Hematopoietic multipotent progenitor cell treated with erythropoietin and hydrocortisone succinate and interleukin-3 and kit ligand, for 4 days (in vitro differentiated cells): ENCODE measurements at regions not wholly inside any gene's neighbourhood (a gene's known extent, or its start where the extent isn't known, plus 50 kb on each side); places are given as distances from the start of the nearest gene placed in this dataset.
A peak's percentile ranks its signal among the peaks of the same experiment; 100 is the strongest.

Source experiments
- DNase-seq: peaks from one replicate; pipeline ENCODE4 v3.0.0-alpha.2; 2015

GRCh38 chr1:195617106-195617505 is 991.1 kb downstream of the KCNT2 start:
- no peak for DNase-seq

GRCh38 chr1:195608883-195609282 is 999.4 kb downstream of the KCNT2 start:
- no peak for DNase-seq

GRCh38 chr1:195606483-195606882 is 1001.8 kb downstream of the KCNT2 start:
- no peak for DNase-seq

GRCh38 chr1:195604287-195604686 is 1004.0 kb downstream of the KCNT2 start:
- no peak for DNase-seq

- no peak for DNase-seq
Measured at GRCh38 chr1:195597891-195598290, 1010.3 kb downstream of the KCNT2 start.

GRCh38 chr1:195594773-195595172 is 1013.5 kb downstream of the KCNT2 start:
- no peak for DNase-seq

GRCh38 chr1:195594322-195594721 is 1013.9 kb downstream of the KCNT2 start:
- no peak for DNase-seq

- no peak for DNase-seq
Measured at GRCh38 chr1:195591917-195592672, 1016.1 kb downstream of the KCNT2 start.

GRCh38 chr1:195590649-195591048 is 1017.6 kb downstream of the KCNT2 start:
- DNase-seq: no peak

- DNase-seq: no peak
Measured at GRCh38 chr1:195584870-195585624, 1023.2 kb downstream of the KCNT2 start.

GRCh38 chr1:195580988-195581387 is 1027.3 kb downstream of the KCNT2 start:
- peak; percentile 3 for DNase-seq

- DNase-seq: no peak
Measured at GRCh38 chr1:195577748-195578147, 1030.5 kb downstream of the KCNT2 start.

- no peak for DNase-seq
Measured at GRCh38 chr1:195576641-195577040, 1031.6 kb downstream of the KCNT2 start.

- DNase-seq: no peak
Measured at GRCh38 chr1:195574511-195574910, 1033.7 kb downstream of the KCNT2 start.

- no peak for DNase-seq
Measured at GRCh38 chr1:195569934-195570333, 1038.3 kb downstream of the KCNT2 start.

- no peak for DNase-seq
Measured at GRCh38 chr1:195568389-195568788, 1039.9 kb downstream of the KCNT2 start.

- no peak for DNase-seq
Measured at GRCh38 chr1:195562074-195562473, 1046.2 kb downstream of the KCNT2 start.

- no peak for DNase-seq
Measured at GRCh38 chr1:195550071-195550862, 1058.0 kb downstream of the KCNT2 start.

GRCh38 chr1:195530961-195531360 is 1077.3 kb downstream of the KCNT2 start:
- DNase-seq: no peak

- DNase-seq: no peak
Measured at GRCh38 chr1:195529881-195530280, 1078.4 kb downstream of the KCNT2 start.

GRCh38 chr1:195520757-195521156 is 1087.5 kb downstream of the KCNT2 start:
- DNase-seq: no peak

- no peak for DNase-seq
Measured at GRCh38 chr1:195516036-195516435, 1092.2 kb downstream of the KCNT2 start.

- no peak for DNase-seq
Measured at GRCh38 chr1:195511501-195511900, 1096.7 kb downstream of the KCNT2 start.

GRCh38 chr1:195501118-195501517 is 1107.1 kb downstream of the KCNT2 start:
- no peak for DNase-seq
